CD8-positive, alpha-beta memory T cell (primary cell): ENCODE measurements at regions not wholly inside any gene's neighbourhood (a gene's known extent, or its start where the extent isn't known, plus 50 kb on each side); places are given as distances from the start of the nearest gene placed in this dataset.

ENCODE experiments used
- CTCF ChIA-PET: fragments of 350-600 bp; sonication (Branson Sonifier 250); formaldehyde crosslinking; loops from one replicate; lab custom pipeline; 2021; ENCODE audit warnings: antibody characterized with exemption; lab: Charles Lee
- POLR2A ChIA-PET: fragments of 350-600 bp; sonication (Branson Sonifier 250); formaldehyde crosslinking; loops from one replicate; lab custom pipeline; 2021; ENCODE audit warnings: antibody characterized with exemption; lab: Charles Lee
- DNase-seq, 5 donors: peaks; one replicate each; pipeline versions ENCODE4 v3.0.0 to v3.0.0-alpha.2; 2020 to 2022; ENCODE audit warnings: mixed read lengths in 1 of 5
- H3K27ac ChIP-seq: one replicate; pipeline ENCODE4 v1.7.0; 2013; ENCODE audit warnings: low read depth, mild to moderate bottlenecking, low read length, moderate library complexity
- H3K27me3 ChIP-seq: 2 replicates; pipeline ENCODE4 v1.7.0; 2013; ENCODE audit warnings: low read length, mild to moderate bottlenecking; ENCODE audit not compliant: insufficient read depth, poor library complexity, severe bottlenecking
- H3K36me3 ChIP-seq: 2 replicates; pipeline ENCODE4 v1.7.0; 2013; ENCODE audit warnings: mild to moderate bottlenecking, low read length, moderate library complexity; ENCODE audit not compliant: insufficient read depth
- H3K4me1 ChIP-seq: 2 replicates; pipeline ENCODE4 v1.7.0; 2013; ENCODE audit warnings: mild to moderate bottlenecking, low read length, moderate library complexity; ENCODE audit not compliant: insufficient read depth
- H3K4me3 ChIP-seq: 2 replicates; pipeline ENCODE4 v1.7.0; 2013; ENCODE audit warnings: mild to moderate bottlenecking, low read length
- H3K9me3 ChIP-seq: 2 replicates; pipeline ENCODE4 v1.7.0; 2013; ENCODE audit warnings: mild to moderate bottlenecking, low read length
- H3K27ac Mint-ChIP-seq, 8 donors: one replicate each; pipeline ENCODE4 v1.8.0; 2020 to 2021; ENCODE audit warnings: mixed read lengths in 8 of 8, mild to moderate bottlenecking in 6 of 8, inconsistent platforms in 3 of 8, moderate library complexity in 3 of 8
- H3K27me3 Mint-ChIP-seq, 2 donors: one replicate each; pipeline ENCODE4 v1.8.0; 2020 to 2021; ENCODE audit warnings: mixed read lengths in 2 of 2, mild to moderate bottlenecking in 1 of 2, moderate library complexity in 1 of 2
- H3K36me3 Mint-ChIP-seq, 3 donors: one replicate each; pipeline ENCODE4 v1.8.0; 2020 to 2021; ENCODE audit warnings: mixed read lengths in 3 of 3, inconsistent platforms in 1 of 3, mild to moderate bottlenecking in 1 of 3
- H3K4me1 Mint-ChIP-seq, 3 donors: one replicate each; pipeline ENCODE4 v1.8.0; 2020 to 2021; ENCODE audit warnings: mixed read lengths in 3 of 3, inconsistent platforms in 1 of 3, mild to moderate bottlenecking in 1 of 3
- H3K4me3 Mint-ChIP-seq, 7 donors: one replicate each; pipeline ENCODE4 v1.8.0; 2020 to 2021; ENCODE audit warnings: mixed read lengths in 7 of 7, mild to moderate bottlenecking in 6 of 7, moderate library complexity in 4 of 7, inconsistent platforms in 2 of 7
- H3K9me3 Mint-ChIP-seq, 5 donors: one replicate each; pipeline ENCODE4 v1.8.0; 2020 to 2022; ENCODE audit warnings: mixed read lengths in 5 of 5, mild to moderate bottlenecking in 3 of 5, moderate library complexity in 2 of 5, inconsistent platforms in 1 of 5

GRCh38 chr11:70853068-70853769 is 399.2 kb downstream of the SHANK2 start:
- H3K4me1 Mint-ChIP-seq = no peaks in the 10 kb centered on the region
- Histone ChIP-seq H3K27ac (no peak overlapping the region), H3K27me3 (no peaks in the 10 kb centered on the region), H3K36me3 (no peaks in the 10 kb centered on the region), H3K4me1 (no peaks in the 10 kb centered on the region), H3K9me3 (no peaks in the 10 kb centered on the region), H3K4me3 (no peak overlapping the region)
- ChIA-PET POLR2A (no interaction called here), CTCF (no interaction called here)
- H3K36me3 Mint-ChIP-seq = no peaks in the 10 kb centered on the region
- DNase-seq = no peak
- H3K27me3 Mint-ChIP-seq = peaks cover 0 to 7% of the 10 kb centered on the region in 2 donors
- no peak overlapping the region for H3K4me3 Mint-ChIP-seq
- no peak overlapping the region for H3K27ac Mint-ChIP-seq
- peaks cover 0 to 3% (median 0%) of the 10 kb centered on the region in 5 donors for H3K9me3 Mint-ChIP-seq

- H3K9me3 ChIP-seq = no peaks in the 10 kb centered on the region
- Mint-ChIP-seq H3K27ac (no peak overlapping the region), H3K9me3 (peaks cover 0 to 3% (median 0%) of the 10 kb centered on the region in 5 donors), H3K36me3 (no peaks in the 10 kb centered on the region), H3K4me1 (no peaks in the 10 kb centered on the region), H3K4me3 (no peak overlapping the region), H3K27me3 (peaks cover 0 to 7% of the 10 kb centered on the region in 2 donors)
- H3K36me3 ChIP-seq = no peaks in the 10 kb centered on the region
- DNase-seq = no peak
- H3K4me1 ChIP-seq = no peaks in the 10 kb centered on the region
- ChIA-PET POLR2A (no interaction called here), CTCF (no interaction called here)
- H3K4me3 ChIP-seq = no peak overlapping the region
- no peaks in the 10 kb centered on the region for H3K27me3 ChIP-seq
- H3K27ac ChIP-seq = no peak overlapping the region
Measured at GRCh38 chr11:70853770-70854108, 398.6 kb downstream of the SHANK2 start.

- H3K27me3 Mint-ChIP-seq = peaks cover 0 to 7% of the 10 kb centered on the region in 2 donors
- POLR2A ChIA-PET = no interaction called here
- H3K4me1 Mint-ChIP-seq = no peaks in the 10 kb centered on the region
- no peaks in the 10 kb centered on the region for H3K4me1 ChIP-seq
- CTCF ChIA-PET = no interaction called here
- H3K36me3 ChIP-seq = no peaks in the 10 kb centered on the region
- H3K27me3 ChIP-seq = no peaks in the 10 kb centered on the region
- H3K9me3 ChIP-seq = no peaks in the 10 kb centered on the region
- no peak for DNase-seq
- no peak overlapping the region for H3K4me3 ChIP-seq
- H3K4me3 Mint-ChIP-seq = no peak overlapping the region
- H3K36me3 Mint-ChIP-seq = no peaks in the 10 kb centered on the region
- peaks cover 0 to 3% (median 0%) of the 10 kb centered on the region in 5 donors for H3K9me3 Mint-ChIP-seq
- no peak overlapping the region for H3K27ac Mint-ChIP-seq
- no peak overlapping the region for H3K27ac ChIP-seq
Measured at GRCh38 chr11:70854201-70854600, 398.2 kb downstream of the SHANK2 start.

- ChIA-PET POLR2A (no interaction called here), CTCF (no interaction called here)
- Histone ChIP-seq H3K4me3 (no peak overlapping the region), H3K27me3 (no peaks in the 10 kb centered on the region), H3K27ac (no peak overlapping the region), H3K4me1 (no peaks in the 10 kb centered on the region), H3K9me3 (no peaks in the 10 kb centered on the region), H3K36me3 (no peaks in the 10 kb centered on the region)
- peaks cover 0 to 7% of the 10 kb centered on the region in 2 donors for H3K27me3 Mint-ChIP-seq
- H3K9me3 Mint-ChIP-seq = peaks cover 0 to under 1% (median 0%) of the 10 kb centered on the region in 5 donors
- no peak overlapping the region for H3K4me3 Mint-ChIP-seq
- no peaks in the 10 kb centered on the region for H3K36me3 Mint-ChIP-seq
- H3K4me1 Mint-ChIP-seq = no peaks in the 10 kb centered on the region
- no peak overlapping the region for H3K27ac Mint-ChIP-seq
- DNase-seq = no peak
Measured at GRCh38 chr11:70854901-70855556, 397.3 kb downstream of the SHANK2 start.

- Histone ChIP-seq H3K36me3 (no peaks in the 10 kb centered on the region), H3K4me3 (no peak overlapping the region), H3K27ac (no peak overlapping the region), H3K4me1 (no peaks in the 10 kb centered on the region), H3K9me3 (no peaks in the 10 kb centered on the region), H3K27me3 (no peaks in the 10 kb centered on the region)
- ChIA-PET POLR2A (no interaction called here), CTCF (no interaction called here)
- Mint-ChIP-seq H3K4me3 (no peak overlapping the region), H3K27me3 (peaks cover 0 to 2% of the 10 kb centered on the region in 2 donors), H3K36me3 (no peaks in the 10 kb centered on the region), H3K27ac (no peak overlapping the region), H3K9me3 (no peaks in the 10 kb centered on the region), H3K4me1 (no peaks in the 10 kb centered on the region)
- no peak for DNase-seq
Measured at GRCh38 chr11:70857894-70858293, 394.5 kb downstream of the SHANK2 start.

- H3K36me3 ChIP-seq = no peaks in the 10 kb centered on the region
- Mint-ChIP-seq H3K4me3 (no peak overlapping the region), H3K27me3 (peaks cover 0 to 2% of the 10 kb centered on the region in 2 donors), H3K4me1 (no peaks in the 10 kb centered on the region), H3K27ac (no peak overlapping the region), H3K9me3 (no peaks in the 10 kb centered on the region), H3K36me3 (no peaks in the 10 kb centered on the region)
- H3K4me3 ChIP-seq = no peak overlapping the region
- CTCF ChIA-PET = no interaction called here
- DNase-seq = no peak
- no peak overlapping the region for H3K27ac ChIP-seq
- H3K27me3 ChIP-seq = no peaks in the 10 kb centered on the region
- POLR2A ChIA-PET = no interaction called here
- no peaks in the 10 kb centered on the region for H3K4me1 ChIP-seq
- no peaks in the 10 kb centered on the region for H3K9me3 ChIP-seq
Measured at GRCh38 chr11:70859180-70859579, 393.2 kb downstream of the SHANK2 start.

- Histone ChIP-seq H3K27ac (no peak overlapping the region), H3K4me3 (no peak overlapping the region), H3K4me1 (no peaks in the 10 kb centered on the region), H3K27me3 (no peaks in the 10 kb centered on the region), H3K36me3 (no peaks in the 10 kb centered on the region), H3K9me3 (no peaks in the 10 kb centered on the region)
- no peaks in the 10 kb centered on the region for H3K4me1 Mint-ChIP-seq
- ChIA-PET CTCF (no interaction called here), POLR2A (no interaction called here)
- H3K9me3 Mint-ChIP-seq = no peaks in the 10 kb centered on the region
- H3K27me3 Mint-ChIP-seq = no peaks in the 10 kb centered on the region
- no peak overlapping the region for H3K27ac Mint-ChIP-seq
- no peak overlapping the region for H3K4me3 Mint-ChIP-seq
- DNase-seq = no peak
- H3K36me3 Mint-ChIP-seq = no peaks in the 10 kb centered on the region
Measured at GRCh38 chr11:70860888-70861287, 391.5 kb downstream of the SHANK2 start.

GRCh38 chr11:70861559-70861958 is 390.8 kb downstream of the SHANK2 start:
- Mint-ChIP-seq H3K9me3 (peaks cover 0 to 1% (median 0%) of the 10 kb centered on the region in 5 donors), H3K36me3 (no peaks in the 10 kb centered on the region), H3K27me3 (no peaks in the 10 kb centered on the region), H3K27ac (no peak overlapping the region), H3K4me3 (no peak overlapping the region), H3K4me1 (no peaks in the 10 kb centered on the region)
- POLR2A ChIA-PET = no interaction called here
- Histone ChIP-seq H3K4me3 (no peak overlapping the region), H3K9me3 (no peaks in the 10 kb centered on the region), H3K27me3 (no peaks in the 10 kb centered on the region), H3K4me1 (no peaks in the 10 kb centered on the region), H3K36me3 (no peaks in the 10 kb centered on the region), H3K27ac (no peak overlapping the region)
- CTCF ChIA-PET = no interaction called here
- DNase-seq = no peak
